ENCODE measurements at regions not wholly inside any gene's neighbourhood (a gene's known extent, or its start where the extent isn't known, plus 50 kb on each side); places are given as distances from the start of the nearest gene placed in this dataset.

GRCh38 chr3:117128133-117128532 lies 418.6 kb downstream of the TUSC7 start:
- no peak for DNase-seq
- no peaks in the 10 kb centered on the region for H3K9me2 ChIP-seq (replicated peaks; ENCODE audit: insufficient read depth, low read length)
- no peaks in the 10 kb centered on the region for H3K9me3 ChIP-seq (replicated peaks; ENCODE audit: insufficient read depth, low read length)
- H3K27me3 ChIP-seq (replicated peaks; ENCODE audit: insufficient read depth, low read length), result no peaks in the 10 kb centered on the region
- no peak overlapping the region for H3K4me2 ChIP-seq (ENCODE audit: low read depth, low read length)
- H3K27ac ChIP-seq (ENCODE audit: low read length), result no peak overlapping the region
- H3K4me3 ChIP-seq (ENCODE audit: low read length), result no peak overlapping the region
- no peak overlapping the region for H3K9ac ChIP-seq (ENCODE audit: low read length)
- H3F3A ChIP-seq (ENCODE audit: insufficient read depth, low read length), result no peaks in the 10 kb centered on the region
- no peaks in the 10 kb centered on the region for H3K4me1 ChIP-seq (ENCODE audit: low read length)
- no peaks in the 10 kb centered on the region for H3K79me2 ChIP-seq (ENCODE audit: low read length)
- no peak overlapping the region for H2AFZ ChIP-seq (ENCODE audit: low read length)
- TF ChIP-seq EZH2phosphoT487 (IDR thresholded peaks at IDR 0.05; ENCODE audit: low read length) (no peak), EZH2 (optimal IDR thresholded peaks at IDR 0.05; ENCODE audit: low read depth, low read length) (no peak), CTCF (IDR thresholded peaks at IDR 0.05; ENCODE audit: low read length) (no peak)
- H4K20me1 ChIP-seq (ENCODE audit: insufficient read depth, low read length), result no peaks in the 10 kb centered on the region
- no peaks in the 10 kb centered on the region for H3K36me3 ChIP-seq (replicated peaks; ENCODE audit: insufficient read depth, low read length)

- H3K4me2 ChIP-seq (ENCODE audit: low read depth, low read length), result no peak overlapping the region
- no peaks in the 10 kb centered on the region for H3K36me3 ChIP-seq (replicated peaks; ENCODE audit: insufficient read depth, low read length)
- no peak overlapping the region for H3K27ac ChIP-seq (ENCODE audit: low read length)
- no peaks in the 10 kb centered on the region for H3K27me3 ChIP-seq (replicated peaks; ENCODE audit: insufficient read depth, low read length)
- no peaks in the 10 kb centered on the region for H3K79me2 ChIP-seq (ENCODE audit: low read length)
- H3K4me1 ChIP-seq (ENCODE audit: low read length), result no peaks in the 10 kb centered on the region
- no peak overlapping the region for H2AFZ ChIP-seq (ENCODE audit: low read length)
- no peaks in the 10 kb centered on the region for H3F3A ChIP-seq (ENCODE audit: insufficient read depth, low read length)
- no peak overlapping the region for H3K4me3 ChIP-seq (ENCODE audit: low read length)
- H3K9me2 ChIP-seq (replicated peaks; ENCODE audit: insufficient read depth, low read length), result no peaks in the 10 kb centered on the region
- no peaks in the 10 kb centered on the region for H3K9me3 ChIP-seq (replicated peaks; ENCODE audit: insufficient read depth, low read length)
- H4K20me1 ChIP-seq (ENCODE audit: insufficient read depth, low read length), result no peaks in the 10 kb centered on the region
- TF ChIP-seq EZH2 (optimal IDR thresholded peaks at IDR 0.05; ENCODE audit: low read depth, low read length), result no peak
- DNase-seq, result no peak
- H3K9ac ChIP-seq (ENCODE audit: low read length), result no peak overlapping the region
Measured at GRCh38 chr3:117128872-117129271, 419.3 kb downstream of the TUSC7 start.

GRCh38 chr3:117129516-117129915 lies 419.9 kb downstream of the TUSC7 start:
- H3K9me2 ChIP-seq (replicated peaks; ENCODE audit: insufficient read depth, low read length), result no peaks in the 10 kb centered on the region
- no peak for DNase-seq
- H4K20me1 ChIP-seq (ENCODE audit: insufficient read depth, low read length), result no peaks in the 10 kb centered on the region
- no peak overlapping the region for H3K4me2 ChIP-seq (ENCODE audit: low read depth, low read length)
- no peaks in the 10 kb centered on the region for H3K36me3 ChIP-seq (replicated peaks; ENCODE audit: insufficient read depth, low read length)
- H3F3A ChIP-seq (ENCODE audit: insufficient read depth, low read length), result no peaks in the 10 kb centered on the region
- no peaks in the 10 kb centered on the region for H3K27me3 ChIP-seq (replicated peaks; ENCODE audit: insufficient read depth, low read length)
- no peaks in the 10 kb centered on the region for H3K4me1 ChIP-seq (ENCODE audit: low read length)
- no peak for TF ChIP-seq EZH2 (optimal IDR thresholded peaks at IDR 0.05; ENCODE audit: low read depth, low read length)
- TF ChIP-seq CTCF (IDR thresholded peaks at IDR 0.05; ENCODE audit: low read length), result no peak
- TF ChIP-seq EZH2phosphoT487 (IDR thresholded peaks at IDR 0.05; ENCODE audit: low read length), result no peak
- H3K79me2 ChIP-seq (ENCODE audit: low read length), result no peaks in the 10 kb centered on the region
- H3K9ac ChIP-seq (ENCODE audit: low read length), result no peak overlapping the region
- H3K9me3 ChIP-seq (replicated peaks; ENCODE audit: insufficient read depth, low read length), result no peaks in the 10 kb centered on the region
- no peak overlapping the region for H2AFZ ChIP-seq (ENCODE audit: low read length)
- H3K27ac ChIP-seq (ENCODE audit: low read length), result no peak overlapping the region
- no peak overlapping the region for H3K4me3 ChIP-seq (ENCODE audit: low read length)

GRCh38 chr3:117130222-117130621 lies 420.6 kb downstream of the TUSC7 start:
- no peak overlapping the region for H3K9ac ChIP-seq (ENCODE audit: low read length)
- no peaks in the 10 kb centered on the region for H3K4me1 ChIP-seq (ENCODE audit: low read length)
- no peaks in the 10 kb centered on the region for H4K20me1 ChIP-seq (ENCODE audit: insufficient read depth, low read length)
- H3F3A ChIP-seq (ENCODE audit: insufficient read depth, low read length), result no peaks in the 10 kb centered on the region
- no peaks in the 10 kb centered on the region for H3K9me3 ChIP-seq (replicated peaks; ENCODE audit: insufficient read depth, low read length)
- H3K4me2 ChIP-seq (ENCODE audit: low read depth, low read length), result no peak overlapping the region
- TF ChIP-seq CTCF (IDR thresholded peaks at IDR 0.05; ENCODE audit: low read length) (no peak), EZH2 (optimal IDR thresholded peaks at IDR 0.05; ENCODE audit: low read depth, low read length) (no peak)
- H3K79me2 ChIP-seq (ENCODE audit: low read length), result no peaks in the 10 kb centered on the region
- no peak overlapping the region for H3K27ac ChIP-seq (ENCODE audit: low read length)
- no peaks in the 10 kb centered on the region for H3K9me2 ChIP-seq (replicated peaks; ENCODE audit: insufficient read depth, low read length)
- no peak for DNase-seq
- no peaks in the 10 kb centered on the region for H3K27me3 ChIP-seq (replicated peaks; ENCODE audit: insufficient read depth, low read length)
- no peaks in the 10 kb centered on the region for H3K36me3 ChIP-seq (replicated peaks; ENCODE audit: insufficient read depth, low read length)
- no peak overlapping the region for H3K4me3 ChIP-seq (ENCODE audit: low read length)
- no peak overlapping the region for H2AFZ ChIP-seq (ENCODE audit: low read length)

All from MM.1S (cell line).